Gastroesophageal sphincter (tissue), 4 donors: ENCODE measurements at regions not wholly inside any gene's neighbourhood (a gene's known extent, or its start where the extent isn't known, plus 50 kb on each side); places are given as distances from the start of the nearest gene placed in this dataset.

ENCODE experiments used
- ATAC-seq: fragments of 150-250 bp; one replicate; pipeline ENCODE4 v1.9.1; 2016; ENCODE audit warnings: mild to moderate bottlenecking, moderate library complexity
- H3K27ac ChIP-seq, 4 donors: fragments of 200-600 bp; sonication (generic) in 3 of 4; 1 replicate in 3 of 4; 2 replicates in 1 of 4; pipeline ENCODE4 v1.5.1; 2016 to 2019
- H3K27me3 ChIP-seq: fragments of 200-600 bp; sonication (generic); one replicate; pipeline ENCODE4 v1.5.1; 2019
- H3K36me3 ChIP-seq, 2 donors: fragments of 200-600 bp; sonication (generic); one replicate each; pipeline ENCODE4 v1.5.1; 2019; ENCODE audit warnings: control low read depth in 1 of 2
- H3K4me1 ChIP-seq, 3 donors: fragments of 200-600 bp; sonication (generic); 1 replicate in 2 of 3; 2 replicates in 1 of 3; pipeline ENCODE4 v1.5.1; 2016 to 2019; ENCODE audit warnings: control low read depth in 2 of 3
- H3K4me3 ChIP-seq, 2 donors: fragments of 200-600 bp; sonication (generic); one replicate each; pipeline ENCODE4 v1.5.1; 2019; ENCODE audit warnings: mild to moderate bottlenecking in 1 of 2, moderate library complexity in 1 of 2
- H3K9me3 ChIP-seq, 3 donors: fragments of 200-600 bp; sonication (generic); one replicate each; pipeline ENCODE4 v1.5.1; 2017 to 2019; ENCODE audit warnings: control low read depth in 2 of 3
- CTCF ChIP-seq, 4 experiments: fragments of 200-600 bp in 2 of 4; fragments of 450-650 bp in 2 of 4; sonication (generic) in 1 of 4; IDR thresholded peaks; one replicate each; pipeline ENCODE4 v1.5.1; 2017 to 2019; ENCODE audit warnings: antibody characterized with exemption in 4 of 4, mild to moderate bottlenecking in 2 of 4, moderate library complexity in 2 of 4
- EP300 ChIP-seq: sonication (generic); formaldehyde crosslinking; IDR thresholded peaks from one replicate; pipeline ENCODE4 v1.6.1; 2017; ENCODE audit warnings: antibody characterized with exemption, mild to moderate bottlenecking
- POLR2A ChIP-seq, 2 donors: fragments of 450-650 bp; IDR thresholded peaks; one replicate each; pipeline ENCODE4 v1.6.1; 2017; ENCODE audit warnings: antibody characterized with exemption in 2 of 2, mild to moderate bottlenecking in 2 of 2, moderate library complexity in 1 of 2
- POLR2AphosphoS5 ChIP-seq: sonication (generic); formaldehyde crosslinking; IDR thresholded peaks from one replicate; pipeline ENCODE4 v1.6.1; 2017; ENCODE audit warnings: antibody characterized with exemption
- WGBS, 2 donors: methylation state at CpG; one replicate each; pipeline ENCODE4 v1.1.5; 2018; ENCODE audit warnings: low coverage in 1 of 2; 5-methylcytosine and 5-hydroxymethylcytosine counted together

- H3K4me3 ChIP-seq: no peak overlapping the region
- H3K27ac ChIP-seq: no peak overlapping the region
- H3K9me3 ChIP-seq: no peaks in the 10 kb centered on the region
- 73 to 86% methylated on average over 9 to 10 of the region's 10 CpGs for WGBS, 2 donors
- no peak for ATAC-seq
- no peaks in the 10 kb centered on the region for H3K36me3 ChIP-seq
- H3K27me3 ChIP-seq: peaks cover 8% of the 10 kb centered on the region
- TF ChIP-seq POLR2AphosphoS5 (no peak), EP300 (no peak), CTCF (IDR thresholded peaks at IDR 0.05) (no peak), POLR2A (IDR thresholded peaks at IDR 0.05) (no peak)
- H3K4me1 ChIP-seq: no peaks in the 10 kb centered on the region
These were observed 113.0 kb downstream of the LITAF start for GRCh38 chr16:11473728-11474127.

DNA sequence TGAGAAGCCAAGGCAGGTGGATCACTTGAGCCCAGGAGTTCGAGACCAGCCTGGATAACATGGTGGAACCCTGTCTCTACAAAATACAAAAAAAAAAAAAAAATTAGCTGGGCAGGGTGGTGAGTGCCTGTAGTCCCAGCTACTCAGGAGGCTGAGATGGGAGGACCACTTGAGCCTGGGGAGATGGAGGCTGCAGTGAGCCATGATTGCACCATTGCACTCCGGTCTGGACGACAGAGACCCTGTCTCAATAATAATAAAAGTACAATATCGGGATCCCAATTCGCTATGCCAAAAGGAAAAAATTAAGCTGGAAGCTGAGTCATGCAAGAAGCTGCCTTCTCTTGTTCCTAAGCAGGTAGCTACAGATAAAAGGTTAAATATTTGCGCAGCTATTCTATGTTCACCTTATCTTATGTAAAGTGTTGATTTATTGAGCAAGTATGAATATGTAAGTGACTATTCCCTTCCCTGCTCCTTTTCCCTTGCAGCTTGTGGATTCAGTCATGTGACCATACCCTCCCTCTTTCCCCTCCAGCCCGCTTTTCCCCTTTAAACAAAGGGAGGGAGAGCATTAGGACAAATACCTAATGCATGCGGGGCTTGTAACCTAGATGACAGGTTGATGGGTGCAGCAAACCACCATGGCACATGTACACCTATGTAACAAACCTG is 112.0 kb downstream of the LITAF start:
- Histone ChIP-seq H3K36me3 (no peaks in the 10 kb centered on the region), H3K4me1 (no peaks in the 10 kb centered on the region), H3K4me3 (no peak overlapping the region), H3K9me3 (no peaks in the 10 kb centered on the region), H3K27me3 (peaks cover 8% of the 10 kb centered on the region), H3K27ac (no peak overlapping the region)
- 72 to 79% methylated on average over 6 to 8 of the region's 8 CpGs for WGBS, 2 donors
- no peak for ATAC-seq
- TF ChIP-seq EP300: no peak
- no peak for TF ChIP-seq CTCF (IDR thresholded peaks at IDR 0.05)
- TF ChIP-seq POLR2AphosphoS5: no peak
- no peak for TF ChIP-seq POLR2A (IDR thresholded peaks at IDR 0.05)

- Histone ChIP-seq H3K4me3 (no peak overlapping the region), H3K9me3 (no peaks in the 10 kb centered on the region), H3K4me1 (no peaks in the 10 kb centered on the region), H3K27me3 (peaks cover 8% of the 10 kb centered on the region), H3K27ac (no peak overlapping the region), H3K36me3 (no peaks in the 10 kb centered on the region)
- no peak for TF ChIP-seq POLR2A (IDR thresholded peaks at IDR 0.05)
- no peak for TF ChIP-seq POLR2AphosphoS5
- TF ChIP-seq EP300: no peak
- TF ChIP-seq CTCF (IDR thresholded peaks at IDR 0.05): no peak
- ATAC-seq: no peak
- WGBS, 2 donors: 69 to 93% methylated on average over 3 to 6 of the region's 8 CpGs
These were observed 110.7 kb downstream of the LITAF start for GRCh38 chr16:11475896-11476630.

- ATAC-seq: no peak
- Histone ChIP-seq H3K4me1 (no peaks in the 10 kb centered on the region), H3K27me3 (peaks cover 8% of the 10 kb centered on the region), H3K4me3 (no peak overlapping the region), H3K36me3 (no peaks in the 10 kb centered on the region), H3K9me3 (no peaks in the 10 kb centered on the region), H3K27ac (no peak overlapping the region)
- TF ChIP-seq POLR2AphosphoS5 (no peak), CTCF (IDR thresholded peaks at IDR 0.05) (no peak), EP300 (no peak), POLR2A (IDR thresholded peaks at IDR 0.05) (no peak)
- WGBS, 2 donors: 88% methylated on average over 1 of the region's 14 CpGs; no CpG with 5 or more reads in 1 of the 2 donors
These were observed 110.0 kb downstream of the LITAF start for GRCh38 chr16:11476676-11477075.
